Hepatocyte (in vitro differentiated cells): ENCODE measurements at regions not wholly inside any gene's neighbourhood (a gene's known extent, or its start where the extent isn't known, plus 50 kb on each side); places are given as distances from the start of the nearest gene placed in this dataset.

ENCODE experiments used
- DNase-seq: peaks from one replicate; pipeline ENCODE4 v3.0.0-alpha.2; 2016; ENCODE audit warnings: low spot score
- H2AFZ ChIP-seq: fragments of 200-600 bp; sonication (generic); 2 replicates; pipeline ENCODE4 v1.6.0; 2016; ENCODE audit warnings: antibody characterized with exemption, mild to moderate bottlenecking
- H3K27ac ChIP-seq: fragments of 200-600 bp; sonication (generic); 2 replicates; pipeline ENCODE4 v1.5.1; 2016; ENCODE audit warnings: mild to moderate bottlenecking
- H3K27me3 ChIP-seq: fragments of 200-600 bp; sonication (generic); 2 replicates; pipeline ENCODE4 v1.6.1; 2016
- H3K36me3 ChIP-seq: fragments of 200-600 bp; sonication (generic); replicated peaks from 2 replicates; pipeline ENCODE4 v1.5.1; 2016; ENCODE audit warnings: low read depth; ENCODE audit not compliant: insufficient read depth
- H3K4me1 ChIP-seq: fragments of 200-600 bp; sonication (generic); 2 replicates; pipeline ENCODE4 v1.5.1; 2016; ENCODE audit warnings: mild to moderate bottlenecking, moderate library complexity; ENCODE audit not compliant: insufficient read depth
- H3K4me2 ChIP-seq: fragments of 200-600 bp; sonication (generic); 2 replicates; pipeline ENCODE4 v1.6.0; 2016
- H3K4me3 ChIP-seq: fragments of 200-600 bp; sonication (generic); 2 replicates; pipeline ENCODE4 v1.5.1; 2016; ENCODE audit warnings: mild to moderate bottlenecking
- H3K79me2 ChIP-seq: fragments of 200-600 bp; sonication (generic); 2 replicates; pipeline ENCODE4 v1.6.0; 2017; ENCODE audit warnings: mild to moderate bottlenecking
- H3K9me2 ChIP-seq: fragments of 200-600 bp; sonication (generic); replicated peaks from 2 replicates; pipeline ENCODE4 v1.6.0; 2017; ENCODE audit warnings: mild to moderate bottlenecking; ENCODE audit not compliant: insufficient read depth
- H3K9me3 ChIP-seq: fragments of 200-600 bp; sonication (generic); 2 replicates; pipeline ENCODE4 v1.5.1; 2016; ENCODE audit warnings: low read depth, mild to moderate bottlenecking
- H4K20me1 ChIP-seq: fragments of 200-600 bp; sonication (generic); 2 replicates; pipeline ENCODE4 v1.6.0; 2016; ENCODE audit warnings: mild to moderate bottlenecking; ENCODE audit not compliant: insufficient read depth, poor library complexity, severe bottlenecking
- EZH2 ChIP-seq: fragments of 200-600 bp; sonication (generic); IDR thresholded peaks from 2 replicates; pipeline ENCODE4 v1.6.1; 2016; ENCODE audit warnings: antibody characterized with exemption, mild to moderate bottlenecking, borderline replicate concordance
- EZH2phosphoT487 ChIP-seq: fragments of 200-600 bp; sonication (generic); IDR thresholded peaks from one replicate; pipeline ENCODE4 v1.6.1; 2018; ENCODE audit warnings: antibody characterized with exemption, mild to moderate bottlenecking, low read depth, moderate library complexity; ENCODE audit not compliant: unreplicated experiment, severe bottlenecking
- WGBS: methylation state at CpG from one replicate; pipeline ENCODE4 v1.1.6; 2016; ENCODE audit warnings: low lambda C conversion rate; ENCODE audit errors: missing lambda C conversion rate; 5-methylcytosine and 5-hydroxymethylcytosine counted together
- TF ChIP-seq, protein P1 (sequence below): fragments of 200-600 bp; sonication (generic); IDR thresholded peaks from 2 replicates; pipeline ENCODE4 v1.5.1; 2016; ENCODE audit warnings: antibody characterized with exemption, mild to moderate bottlenecking; ENCODE audit not compliant: poor library complexity

DNA sequence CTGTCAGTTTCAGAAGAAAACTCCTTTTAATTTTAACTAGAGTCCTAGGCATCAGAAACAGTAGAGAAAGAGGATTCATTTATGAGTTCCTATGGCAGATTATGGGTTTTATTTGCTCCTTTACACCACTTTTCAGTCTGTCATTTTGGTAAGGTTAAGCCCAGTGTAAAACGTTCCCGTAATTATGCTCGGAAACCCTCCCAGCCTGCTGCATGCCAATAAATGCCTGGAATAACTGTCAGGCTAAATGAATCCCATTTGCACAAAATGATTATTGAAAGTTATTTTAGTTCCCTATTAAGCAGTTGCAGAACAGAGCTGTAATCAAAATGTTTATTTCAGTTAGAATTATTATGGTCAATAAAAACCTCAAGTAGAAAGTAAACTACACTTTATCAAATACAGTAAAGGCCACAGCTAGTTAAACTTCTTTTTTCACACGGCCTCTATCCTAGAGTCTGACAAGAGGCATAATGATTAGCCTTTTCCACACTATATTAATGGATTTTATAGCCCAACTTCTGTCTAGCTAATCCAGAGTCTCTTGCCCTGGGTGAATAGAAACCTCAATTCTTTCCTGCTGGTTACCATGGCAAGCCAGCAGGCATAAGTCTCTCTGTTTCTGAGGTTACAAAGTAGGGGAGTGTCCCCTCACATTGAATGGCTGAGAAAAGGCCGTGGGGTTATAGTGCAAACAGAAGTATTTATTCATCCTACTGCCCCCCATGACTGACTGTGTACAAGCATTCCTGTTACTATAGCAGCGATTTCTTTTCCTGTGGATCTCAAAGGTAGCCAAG lies 80.8 kb upstream of the NPVF start:
- peaks cover 12% of the 10 kb centered on the region for H3K4me1 ChIP-seq
- no peaks in the 10 kb centered on the region for H3K9me3 ChIP-seq
- H3K27ac ChIP-seq, result no peak overlapping the region
- H3K36me3 ChIP-seq, result no peaks in the 10 kb centered on the region
- DNase-seq, result no peak
- no peak overlapping the region for H2AFZ ChIP-seq
- no peaks in the 10 kb centered on the region for H3K27me3 ChIP-seq
- H3K79me2 ChIP-seq, result no peaks in the 10 kb centered on the region
- TF ChIP-seq, protein P1, sequence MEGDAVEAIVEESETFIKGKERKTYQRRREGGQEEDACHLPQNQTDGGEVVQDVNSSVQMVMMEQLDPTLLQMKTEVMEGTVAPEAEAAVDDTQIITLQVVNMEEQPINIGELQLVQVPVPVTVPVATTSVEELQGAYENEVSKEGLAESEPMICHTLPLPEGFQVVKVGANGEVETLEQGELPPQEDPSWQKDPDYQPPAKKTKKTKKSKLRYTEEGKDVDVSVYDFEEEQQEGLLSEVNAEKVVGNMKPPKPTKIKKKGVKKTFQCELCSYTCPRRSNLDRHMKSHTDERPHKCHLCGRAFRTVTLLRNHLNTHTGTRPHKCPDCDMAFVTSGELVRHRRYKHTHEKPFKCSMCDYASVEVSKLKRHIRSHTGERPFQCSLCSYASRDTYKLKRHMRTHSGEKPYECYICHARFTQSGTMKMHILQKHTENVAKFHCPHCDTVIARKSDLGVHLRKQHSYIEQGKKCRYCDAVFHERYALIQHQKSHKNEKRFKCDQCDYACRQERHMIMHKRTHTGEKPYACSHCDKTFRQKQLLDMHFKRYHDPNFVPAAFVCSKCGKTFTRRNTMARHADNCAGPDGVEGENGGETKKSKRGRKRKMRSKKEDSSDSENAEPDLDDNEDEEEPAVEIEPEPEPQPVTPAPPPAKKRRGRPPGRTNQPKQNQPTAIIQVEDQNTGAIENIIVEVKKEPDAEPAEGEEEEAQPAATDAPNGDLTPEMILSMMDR, result no peak
- TF ChIP-seq EZH2phosphoT487 (no peak), EZH2 (no peak)
- H3K9me2 ChIP-seq, result no peaks in the 10 kb centered on the region
- no peak overlapping the region for H3K4me3 ChIP-seq
- H4K20me1 ChIP-seq, result no peaks in the 10 kb centered on the region
- WGBS, result 65% methylated on average over 6 of the region's 6 CpGs
- no peak overlapping the region for H3K4me2 ChIP-seq

DNA sequence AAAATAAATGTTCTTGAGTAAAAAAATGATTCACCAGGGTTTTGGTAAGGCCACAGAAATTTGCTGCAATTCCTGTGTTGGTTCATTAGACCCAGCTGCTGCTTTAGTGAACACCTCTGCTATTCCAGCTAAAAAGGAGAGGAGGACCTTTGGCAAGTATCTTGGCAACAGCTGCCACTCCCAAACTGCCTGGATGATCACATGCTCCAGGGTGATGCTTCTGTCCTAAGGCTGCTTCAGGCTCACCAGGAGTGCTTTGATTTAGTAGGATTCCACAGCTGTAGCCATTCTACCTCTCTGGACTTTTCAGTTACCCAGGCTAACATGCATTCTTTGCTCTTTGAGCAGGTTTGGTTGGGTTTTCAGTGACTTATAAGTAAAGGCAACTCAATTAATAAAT lies 82.6 kb upstream of the NPVF start:
- Histone ChIP-seq H3K9me2 (no peaks in the 10 kb centered on the region), H3K4me2 (no peak overlapping the region), H3K79me2 (no peaks in the 10 kb centered on the region), H2AFZ (no peak overlapping the region), H3K27me3 (no peaks in the 10 kb centered on the region), H3K4me3 (no peak overlapping the region), H3K9me3 (no peaks in the 10 kb centered on the region), H3K36me3 (no peaks in the 10 kb centered on the region), H4K20me1 (no peaks in the 10 kb centered on the region), H3K4me1 (peaks cover 20% of the 10 kb centered on the region), H3K27ac (no peak overlapping the region)
- no peak for TF ChIP-seq EZH2
- TF ChIP-seq, protein P1, result no peak
- no peak for TF ChIP-seq EZH2phosphoT487
- no peak for DNase-seq

DNA sequence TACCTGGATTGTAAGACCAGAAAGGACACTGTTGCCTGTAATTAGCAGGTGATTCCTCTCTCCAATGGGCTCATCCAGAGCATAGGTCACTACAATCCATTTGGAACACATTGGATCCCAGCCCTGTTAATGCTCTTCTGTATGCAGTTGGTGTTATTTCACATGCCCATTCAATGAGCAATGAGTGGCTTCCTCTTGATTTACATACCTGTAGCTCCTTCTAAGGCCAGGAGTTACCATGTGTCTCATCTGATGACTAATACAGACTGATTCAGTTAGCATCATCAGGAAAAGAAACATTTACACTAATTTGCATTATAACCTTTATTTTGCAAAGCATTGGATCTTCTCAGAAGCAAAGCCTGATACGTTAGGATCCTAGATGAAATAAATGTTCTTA lies 83.1 kb upstream of the NPVF start:
- 89% methylated on average over 1 of the region's 1 CpG for WGBS
- Histone ChIP-seq H3K27ac (no peak overlapping the region), H3K4me2 (no peak overlapping the region), H3K79me2 (no peaks in the 10 kb centered on the region), H3K4me3 (no peak overlapping the region), H3K9me3 (no peaks in the 10 kb centered on the region), H3K4me1 (peaks cover 20% of the 10 kb centered on the region), H2AFZ (no peak overlapping the region), H3K36me3 (no peaks in the 10 kb centered on the region), H3K9me2 (no peaks in the 10 kb centered on the region), H4K20me1 (no peaks in the 10 kb centered on the region), H3K27me3 (no peaks in the 10 kb centered on the region)
- no peak for DNase-seq
- TF ChIP-seq, protein P1, result no peak
- TF ChIP-seq EZH2phosphoT487 (no peak), EZH2 (no peak)

DNA sequence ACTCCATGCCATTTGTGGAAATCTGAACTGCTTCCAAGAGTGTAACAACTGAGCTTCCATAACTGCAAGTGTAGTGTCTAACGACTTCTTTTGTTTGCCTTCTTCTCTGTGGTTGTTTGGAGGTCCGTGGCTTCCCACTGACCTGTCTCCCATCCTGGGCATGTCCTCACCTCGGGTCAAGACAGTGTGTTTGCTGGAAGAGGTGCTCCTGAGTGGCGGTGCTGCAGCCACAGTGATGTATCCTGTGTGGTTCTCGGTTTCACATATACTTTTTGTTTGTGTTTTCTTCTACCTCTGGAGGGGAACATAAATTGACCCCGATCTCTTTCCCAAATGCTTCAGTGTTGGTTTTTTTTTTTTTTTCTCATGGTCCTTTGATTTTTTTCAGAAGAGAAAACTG lies 84.7 kb upstream of the NPVF start:
- Histone ChIP-seq H2AFZ (no peak overlapping the region), H4K20me1 (no peaks in the 10 kb centered on the region), H3K79me2 (no peaks in the 10 kb centered on the region), H3K27ac (no peak overlapping the region), H3K9me2 (no peaks in the 10 kb centered on the region), H3K4me1 (peaks cover 20% of the 10 kb centered on the region), H3K4me2 (no peak overlapping the region), H3K27me3 (no peaks in the 10 kb centered on the region), H3K4me3 (no peak overlapping the region), H3K9me3 (no peaks in the 10 kb centered on the region), H3K36me3 (no peaks in the 10 kb centered on the region)
- DNase-seq, result no peak
- 89% methylated on average over 6 of the region's 6 CpGs for WGBS
- TF ChIP-seq, protein P1, result no peak
- TF ChIP-seq EZH2 (no peak), EZH2phosphoT487 (no peak)
